WERI-Rb-1 (cell line): ENCODE measurements at regions not wholly inside any gene's neighbourhood (a gene's known extent, or its start where the extent isn't known, plus 50 kb on each side); places are given as distances from the start of the nearest gene placed in this dataset.

ENCODE experiments used
- DNase-seq: peaks from one replicate; pipeline ENCODE4 v3.0.0-alpha.2; 2020
- H3K27ac ChIP-seq: fragments of 250-450 bp; sonication (Bioruptor Pico); 2 replicates; pipeline ENCODE4 v1.5.1; 2020; ENCODE audit warnings: mild to moderate bottlenecking, moderate library complexity
- H3K27me3 ChIP-seq: fragments of 250-450 bp; sonication (Bioruptor Pico); 2 replicates; pipeline ENCODE4 v1.5.1; 2021; ENCODE audit warnings: mild to moderate bottlenecking, low read depth, moderate library complexity; ENCODE audit not compliant: insufficient read depth, severe bottlenecking
- H3K36me3 ChIP-seq: fragments of 250-450 bp; sonication (Bioruptor Pico); 2 replicates; pipeline ENCODE4 v1.5.1; 2020; ENCODE audit warnings: mild to moderate bottlenecking, moderate library complexity
- H3K4me3 ChIP-seq: 2 replicates; pipeline ENCODE4 v1.5.1; 2011; ENCODE audit warnings: low read depth, mild to moderate bottlenecking, control low read depth, low read length
- H3K9me3 ChIP-seq: fragments of 250-450 bp; sonication (Bioruptor Pico); 2 replicates; pipeline ENCODE4 v1.5.1; 2021; ENCODE audit warnings: mild to moderate bottlenecking, moderate library complexity; ENCODE audit not compliant: severe bottlenecking
- TF ChIP-seq, protein P1 (sequence below): IDR thresholded peaks from 2 replicates; pipeline ENCODE4 v1.5.1; 2011; ENCODE audit warnings: low read depth, mild to moderate bottlenecking, control low read depth, inconsistent platforms, low read length

DNA sequence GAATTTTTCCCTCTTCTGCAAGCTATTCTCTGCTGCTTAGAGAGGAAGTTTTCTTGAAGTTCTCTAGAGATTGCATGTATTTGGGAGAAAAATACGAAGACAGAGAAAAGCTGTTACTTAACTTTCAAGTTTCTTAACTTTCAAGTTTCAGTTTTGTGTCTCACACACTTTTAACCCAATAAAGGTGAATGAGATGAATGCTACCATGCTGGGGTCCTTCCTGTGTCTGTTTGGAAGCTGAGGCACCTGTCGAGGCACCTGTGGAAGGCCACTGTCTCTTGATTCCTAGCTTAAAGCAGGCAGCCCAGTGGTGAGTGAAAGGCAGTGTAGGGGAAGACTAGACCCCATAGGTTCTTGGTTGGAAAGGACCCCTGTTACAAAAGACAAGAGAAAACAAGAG, 372.8 kb upstream of the JARID2 start:
- Histone ChIP-seq H3K27ac (no peak overlapping the region), H3K4me3 (no peak overlapping the region), H3K36me3 (no peaks in the 10 kb centered on the region), H3K9me3 (peaks cover 4% of the 10 kb centered on the region), H3K27me3 (no peaks in the 10 kb centered on the region)
- TF ChIP-seq, protein P1, sequence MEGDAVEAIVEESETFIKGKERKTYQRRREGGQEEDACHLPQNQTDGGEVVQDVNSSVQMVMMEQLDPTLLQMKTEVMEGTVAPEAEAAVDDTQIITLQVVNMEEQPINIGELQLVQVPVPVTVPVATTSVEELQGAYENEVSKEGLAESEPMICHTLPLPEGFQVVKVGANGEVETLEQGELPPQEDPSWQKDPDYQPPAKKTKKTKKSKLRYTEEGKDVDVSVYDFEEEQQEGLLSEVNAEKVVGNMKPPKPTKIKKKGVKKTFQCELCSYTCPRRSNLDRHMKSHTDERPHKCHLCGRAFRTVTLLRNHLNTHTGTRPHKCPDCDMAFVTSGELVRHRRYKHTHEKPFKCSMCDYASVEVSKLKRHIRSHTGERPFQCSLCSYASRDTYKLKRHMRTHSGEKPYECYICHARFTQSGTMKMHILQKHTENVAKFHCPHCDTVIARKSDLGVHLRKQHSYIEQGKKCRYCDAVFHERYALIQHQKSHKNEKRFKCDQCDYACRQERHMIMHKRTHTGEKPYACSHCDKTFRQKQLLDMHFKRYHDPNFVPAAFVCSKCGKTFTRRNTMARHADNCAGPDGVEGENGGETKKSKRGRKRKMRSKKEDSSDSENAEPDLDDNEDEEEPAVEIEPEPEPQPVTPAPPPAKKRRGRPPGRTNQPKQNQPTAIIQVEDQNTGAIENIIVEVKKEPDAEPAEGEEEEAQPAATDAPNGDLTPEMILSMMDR: no peak
- DNase-seq: no peak

- H3K9me3 ChIP-seq: peaks cover 4% of the 10 kb centered on the region
- H3K4me3 ChIP-seq: no peak overlapping the region
- no peak for DNase-seq
- no peak overlapping the region for H3K27ac ChIP-seq
- TF ChIP-seq, protein P1: no peak
- no peaks in the 10 kb centered on the region for H3K27me3 ChIP-seq
- no peaks in the 10 kb centered on the region for H3K36me3 ChIP-seq
Observed at GRCh38 chr6:14873781-14874441, 372.0 kb upstream of the JARID2 start.

- H3K27ac ChIP-seq: no peak overlapping the region
Observed at GRCh38 chr6:14874975-14875480, 370.8 kb upstream of the JARID2 start.

DNA sequence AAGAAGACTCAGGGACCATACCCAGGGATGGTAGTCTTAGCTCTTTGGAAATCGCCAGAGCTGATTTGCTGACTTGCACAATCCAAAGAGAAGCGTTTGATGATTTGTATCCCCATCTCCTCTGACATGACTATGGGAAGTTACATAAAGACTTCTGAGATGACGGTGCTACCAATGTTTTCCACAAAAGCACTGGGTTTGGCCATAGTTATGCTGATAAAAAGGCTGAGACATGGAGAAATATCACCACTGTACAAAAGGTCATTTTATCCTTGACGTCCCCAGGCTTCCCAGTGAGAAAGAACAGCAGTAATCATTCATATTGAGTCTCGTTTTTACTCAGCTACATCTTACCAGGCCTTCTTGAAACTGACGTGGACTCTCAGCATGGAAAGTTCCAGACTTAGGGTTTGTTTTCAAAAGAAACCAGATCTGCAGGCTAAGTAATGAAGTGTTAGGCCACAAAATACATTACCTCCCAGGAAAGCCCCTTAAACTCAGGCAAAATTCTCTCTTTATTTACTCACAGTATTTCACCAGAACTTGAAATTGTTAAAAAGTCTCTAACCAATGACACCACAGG, 370.3 kb upstream of the JARID2 start:
- no peak overlapping the region for H3K4me3 ChIP-seq
- H3K36me3 ChIP-seq: no peaks in the 10 kb centered on the region
- no peak for DNase-seq
- H3K9me3 ChIP-seq: peaks cover 4% of the 10 kb centered on the region
- no peak overlapping the region for H3K27ac ChIP-seq
- TF ChIP-seq, protein P1: no peak
- H3K27me3 ChIP-seq: no peaks in the 10 kb centered on the region

More at GRCh38 chr6:14874975-14875480, 370.8 kb upstream of the JARID2 start:
- Histone ChIP-seq H3K36me3 (no peaks in the 10 kb centered on the region), H3K9me3 (peaks cover 4% of the 10 kb centered on the region), H3K27me3 (no peaks in the 10 kb centered on the region), H3K4me3 (no peak overlapping the region)
- TF ChIP-seq, protein P1: no peak
- DNase-seq: no peak

- no peak overlapping the region for H3K27ac ChIP-seq
- TF ChIP-seq, protein P1: no peak
- H3K27me3 ChIP-seq: no peaks in the 10 kb centered on the region
- H3K36me3 ChIP-seq: no peaks in the 10 kb centered on the region
- no peak overlapping the region for H3K4me3 ChIP-seq
- peaks cover 4% of the 10 kb centered on the region for H3K9me3 ChIP-seq
- DNase-seq: no peak
Observed at GRCh38 chr6:14876778-14877613, 368.9 kb upstream of the JARID2 start.
